ENCODE measurements at regions not wholly inside any gene's neighbourhood (a gene's known extent, or its start where the extent isn't known, plus 50 kb on each side); places are given as distances from the start of the nearest gene placed in this dataset.

DNA sequence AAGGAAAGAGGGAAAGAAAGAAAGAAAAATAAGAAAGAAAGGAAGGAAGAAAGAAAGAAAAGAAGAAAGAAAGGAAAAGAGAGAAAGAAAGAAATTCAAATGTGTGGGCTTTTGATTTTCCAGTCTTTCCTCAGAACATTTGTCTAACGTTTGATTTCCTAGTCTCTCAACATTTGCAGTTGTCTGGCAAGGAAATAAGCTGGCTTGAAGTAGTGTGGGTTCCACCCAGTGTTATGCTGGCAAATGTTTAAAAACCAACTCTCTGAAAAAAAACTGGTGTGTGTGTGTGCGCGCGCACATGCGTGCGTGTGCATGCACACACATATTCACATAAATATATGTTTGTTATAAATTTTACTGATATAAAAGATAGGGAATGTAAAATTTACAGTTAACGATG, 54.6 kb upstream of the C3orf49 start:
- ATAC-seq (ENCODE audit: poor library complexity) (no peak), DNase-seq (no peak)
- intact Hi-C loops (cut with DNase I): no loop called here

DNA sequence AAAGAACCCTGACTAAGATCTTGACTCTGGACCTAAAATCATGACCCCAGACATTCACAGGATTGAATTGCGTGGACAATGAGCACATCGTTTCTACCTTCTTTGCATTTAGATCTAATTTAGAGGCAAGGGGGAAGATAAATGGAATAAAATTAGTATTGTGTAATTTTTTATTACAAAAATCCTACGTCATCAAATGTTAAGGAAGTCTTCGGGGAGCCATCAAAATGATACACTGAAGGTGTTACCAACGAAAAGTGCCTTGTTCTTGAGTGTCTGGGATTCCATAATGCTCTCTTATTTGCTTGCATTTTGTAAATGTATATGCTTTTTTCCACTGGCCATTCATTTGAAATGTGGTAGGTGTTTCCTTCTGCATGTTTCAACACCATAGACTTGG, 52.8 kb upstream of the C3orf49 start:
- no peak for ATAC-seq (ENCODE audit: poor library complexity)
- intact Hi-C loops (cut with DNase I): no loop called here
- no peak for DNase-seq

DNA sequence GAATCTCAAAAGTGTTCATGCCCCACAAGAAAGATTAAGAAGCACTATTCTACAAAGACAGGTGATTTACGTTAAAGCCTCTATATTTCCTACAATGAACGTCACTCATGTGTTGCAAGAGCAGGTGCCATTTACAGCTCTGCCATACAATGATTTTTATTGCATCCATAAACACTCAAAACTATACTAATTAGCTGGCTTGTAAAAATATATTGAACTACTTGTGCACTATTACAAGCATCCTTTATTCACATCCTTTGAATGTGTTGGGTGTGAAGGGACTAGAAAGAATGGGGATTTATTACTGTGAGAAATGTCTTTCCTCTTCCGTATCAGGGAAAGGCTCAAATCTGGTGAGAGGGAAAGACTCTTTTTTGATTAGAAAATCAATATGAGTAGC, 50.7 kb upstream of the C3orf49 start:
- intact Hi-C loops (cut with DNase I): no loop called here
- DNase-seq (no peak), ATAC-seq (ENCODE audit: poor library complexity) (no peak)

DNA sequence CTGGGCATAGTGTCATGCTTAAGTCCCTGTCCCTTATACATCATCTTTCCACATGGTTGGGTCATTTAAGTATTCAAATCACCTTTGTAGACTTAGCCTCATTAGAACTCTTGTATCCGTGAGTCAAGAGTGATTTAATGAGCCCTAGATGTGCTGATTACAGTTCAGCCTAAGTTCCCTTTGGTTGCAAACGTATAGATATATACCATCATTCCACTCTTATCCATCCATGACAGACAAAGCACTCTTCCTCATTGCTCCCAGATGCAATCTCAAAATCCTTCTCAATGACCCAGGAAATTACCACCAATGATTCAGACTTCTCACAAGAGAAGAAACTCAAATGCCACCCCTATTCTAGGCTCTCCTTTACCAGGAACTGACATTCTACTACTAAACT, 50.2 kb upstream of the C3orf49 start:
- DNase-seq (no peak), ATAC-seq (ENCODE audit: poor library complexity) (no peak)
- intact Hi-C loops (cut with DNase I): no loop called here

Measured in Right ventricle myocardium superior (tissue), 1 donor.